ENCODE measurements at regions not wholly inside any gene's neighbourhood (a gene's known extent, or its start where the extent isn't known, plus 50 kb on each side); places are given as distances from the start of the nearest gene placed in this dataset.
A peak's percentile ranks its signal among the peaks of the same experiment; 100 is the strongest.

DNA sequence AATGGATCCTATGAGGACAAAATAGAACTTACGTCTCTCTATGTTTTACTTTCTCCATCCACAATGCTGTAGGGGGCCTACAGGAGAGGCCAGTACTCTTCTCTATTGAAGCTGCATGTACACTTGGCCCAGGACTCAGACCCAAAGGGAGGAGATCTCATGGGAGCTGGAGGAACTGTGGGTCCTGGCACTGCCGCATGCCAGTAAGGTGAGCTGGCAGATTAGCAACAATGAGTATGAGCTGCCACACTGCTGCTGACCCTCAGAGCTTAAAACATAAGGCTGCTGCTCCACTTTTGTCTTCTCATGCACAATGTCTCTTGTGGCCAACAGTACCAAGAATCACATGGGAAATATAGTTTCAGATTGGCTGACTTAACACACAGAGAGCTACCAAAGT, 57.8 kb upstream of the TBC1D5 start:
- no peak overlapping the region for H3K4me3 ChIP-seq (ENCODE audit: low read depth, low read length)
- DNase-seq (ENCODE audit: low read depth), result no peak
- TF ChIP-seq MYC (IDR thresholded peaks at IDR 0.05; ENCODE audit: low read depth, low read length) (no peak), POLR2A (IDR thresholded peaks at IDR 0.05; ENCODE audit: extremely low read depth, insufficient read length) (no peak)
- TF ChIP-seq, protein P1, sequence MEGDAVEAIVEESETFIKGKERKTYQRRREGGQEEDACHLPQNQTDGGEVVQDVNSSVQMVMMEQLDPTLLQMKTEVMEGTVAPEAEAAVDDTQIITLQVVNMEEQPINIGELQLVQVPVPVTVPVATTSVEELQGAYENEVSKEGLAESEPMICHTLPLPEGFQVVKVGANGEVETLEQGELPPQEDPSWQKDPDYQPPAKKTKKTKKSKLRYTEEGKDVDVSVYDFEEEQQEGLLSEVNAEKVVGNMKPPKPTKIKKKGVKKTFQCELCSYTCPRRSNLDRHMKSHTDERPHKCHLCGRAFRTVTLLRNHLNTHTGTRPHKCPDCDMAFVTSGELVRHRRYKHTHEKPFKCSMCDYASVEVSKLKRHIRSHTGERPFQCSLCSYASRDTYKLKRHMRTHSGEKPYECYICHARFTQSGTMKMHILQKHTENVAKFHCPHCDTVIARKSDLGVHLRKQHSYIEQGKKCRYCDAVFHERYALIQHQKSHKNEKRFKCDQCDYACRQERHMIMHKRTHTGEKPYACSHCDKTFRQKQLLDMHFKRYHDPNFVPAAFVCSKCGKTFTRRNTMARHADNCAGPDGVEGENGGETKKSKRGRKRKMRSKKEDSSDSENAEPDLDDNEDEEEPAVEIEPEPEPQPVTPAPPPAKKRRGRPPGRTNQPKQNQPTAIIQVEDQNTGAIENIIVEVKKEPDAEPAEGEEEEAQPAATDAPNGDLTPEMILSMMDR (IDR thresholded peaks at IDR 0.05; ENCODE audit: low read depth, low read length), result no peak
- TF ChIP-seq, protein P2, sequence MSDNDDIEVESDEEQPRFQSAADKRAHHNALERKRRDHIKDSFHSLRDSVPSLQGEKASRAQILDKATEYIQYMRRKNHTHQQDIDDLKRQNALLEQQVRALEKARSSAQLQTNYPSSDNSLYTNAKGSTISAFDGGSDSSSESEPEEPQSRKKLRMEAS (IDR thresholded peaks at IDR 0.05; ENCODE audit: low read depth, low read length), result no peak

DNA sequence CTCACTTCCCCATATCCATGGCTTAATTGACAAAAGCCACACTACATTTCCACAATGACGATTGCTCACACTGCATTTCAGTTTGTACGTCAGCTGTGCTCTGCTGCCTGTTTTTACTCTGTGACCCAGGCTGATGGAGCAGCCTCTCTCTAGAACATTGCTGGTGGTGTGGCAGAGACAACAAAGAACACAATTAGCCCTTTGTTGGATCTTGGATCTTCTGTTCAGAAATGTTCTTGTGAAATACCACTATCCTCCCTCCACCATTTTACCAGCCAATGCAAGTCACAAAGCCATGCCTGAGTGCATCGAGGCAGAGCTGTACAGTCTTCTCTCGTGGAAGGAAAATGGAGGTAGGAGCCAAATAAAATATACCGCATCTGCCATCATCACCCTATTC, 56.9 kb upstream of the TBC1D5 start:
- no peak overlapping the region for H3K4me3 ChIP-seq (ENCODE audit: low read depth, low read length)
- no peak for DNase-seq (ENCODE audit: low read depth)
- TF ChIP-seq POLR2A (IDR thresholded peaks at IDR 0.05; ENCODE audit: extremely low read depth, insufficient read length), result no peak
- no peak for TF ChIP-seq MYC (IDR thresholded peaks at IDR 0.05; ENCODE audit: low read depth, low read length)
- TF ChIP-seq, protein P2 (IDR thresholded peaks at IDR 0.05; ENCODE audit: low read depth, low read length), result no peak
- TF ChIP-seq, protein P1 (IDR thresholded peaks at IDR 0.05; ENCODE audit: low read depth, low read length), result no peak

DNA sequence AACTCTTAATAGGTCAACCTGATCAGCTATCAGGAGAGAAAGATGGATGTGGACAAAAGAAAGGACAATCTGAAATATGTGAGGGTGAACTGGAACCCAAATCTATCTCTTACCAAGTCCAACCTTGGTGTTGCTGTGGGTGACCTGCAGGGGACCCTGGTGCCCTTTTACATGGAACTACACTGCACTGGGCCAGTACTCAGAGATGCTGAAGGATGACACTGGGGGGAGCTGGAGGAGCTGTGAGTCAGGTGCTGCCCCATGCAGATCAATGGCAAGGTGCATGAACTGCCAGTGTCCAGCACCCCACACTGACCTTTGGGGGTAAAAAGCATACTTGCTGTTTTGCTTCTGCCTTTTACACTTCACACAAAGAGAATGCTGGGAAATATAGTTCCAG, 55.6 kb upstream of the TBC1D5 start:
- TF ChIP-seq POLR2A (IDR thresholded peaks at IDR 0.05; ENCODE audit: extremely low read depth, insufficient read length) (no peak), MYC (IDR thresholded peaks at IDR 0.05; ENCODE audit: low read depth, low read length) (no peak)
- TF ChIP-seq, protein P1 (IDR thresholded peaks at IDR 0.05; ENCODE audit: low read depth, low read length), result no peak
- TF ChIP-seq, protein P2 (IDR thresholded peaks at IDR 0.05; ENCODE audit: low read depth, low read length), result no peak
- DNase-seq (ENCODE audit: low read depth), result peak; percentile 7
- H3K4me3 ChIP-seq (ENCODE audit: low read depth, low read length), result no peak overlapping the region

DNA sequence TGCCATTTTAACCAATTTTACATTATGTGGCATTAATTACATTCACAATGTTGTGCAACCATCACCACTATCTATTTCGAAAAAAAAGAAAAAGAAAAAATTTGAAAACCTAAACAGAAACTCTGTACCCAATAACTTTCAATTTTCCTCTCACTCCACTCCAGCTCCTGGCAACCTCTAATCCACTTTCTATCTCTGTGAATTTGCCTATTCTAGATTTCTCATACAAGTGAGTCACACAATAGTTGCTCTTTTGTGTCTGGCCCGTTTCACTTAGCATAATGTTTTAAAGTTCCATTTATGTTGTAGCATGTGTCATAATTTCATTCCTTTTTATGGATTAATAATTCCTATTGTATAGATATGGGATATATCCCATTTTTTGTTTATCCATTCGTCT, 53.3 kb upstream of the TBC1D5 start:
- DNase-seq (ENCODE audit: low read depth), result no peak
- H3K4me3 ChIP-seq (ENCODE audit: low read depth, low read length), result no peak overlapping the region
- TF ChIP-seq MYC (IDR thresholded peaks at IDR 0.05; ENCODE audit: low read depth, low read length), result no peak
- TF ChIP-seq, protein P1 (IDR thresholded peaks at IDR 0.05; ENCODE audit: low read depth, low read length), result no peak
- TF ChIP-seq, protein P2 (IDR thresholded peaks at IDR 0.05; ENCODE audit: low read depth, low read length), result no peak
- no peak for TF ChIP-seq POLR2A (IDR thresholded peaks at IDR 0.05; ENCODE audit: extremely low read depth, insufficient read length)

DNA sequence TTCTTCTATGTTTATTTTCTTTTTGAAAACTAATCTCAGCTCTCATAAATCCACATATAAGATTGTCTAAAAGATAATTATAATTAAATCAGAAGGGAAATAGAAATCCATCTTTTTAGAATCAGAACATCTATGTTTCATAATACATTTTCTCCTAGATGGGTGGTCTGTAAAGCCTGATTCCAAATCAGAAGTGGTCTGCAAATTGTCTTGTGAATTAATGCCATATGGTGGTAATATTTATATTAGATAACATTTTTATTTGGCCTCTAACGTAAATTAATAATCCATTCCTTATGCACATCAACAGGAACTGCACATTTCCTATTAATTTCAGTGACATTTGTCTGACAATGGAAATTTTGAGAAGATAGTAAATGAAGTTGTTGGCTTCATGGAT, 52.8 kb upstream of the TBC1D5 start:
- DNase-seq (ENCODE audit: low read depth), result no peak
- no peak for TF ChIP-seq POLR2A (IDR thresholded peaks at IDR 0.05; ENCODE audit: extremely low read depth, insufficient read length)
- TF ChIP-seq, protein P2 (IDR thresholded peaks at IDR 0.05; ENCODE audit: low read depth, low read length), result no peak
- TF ChIP-seq MYC (IDR thresholded peaks at IDR 0.05; ENCODE audit: low read depth, low read length), result no peak
- TF ChIP-seq, protein P1 (IDR thresholded peaks at IDR 0.05; ENCODE audit: low read depth, low read length), result no peak
- H3K4me3 ChIP-seq (ENCODE audit: low read depth, low read length), result no peak overlapping the region

Measured in NB4 (cell line).